ENCODE measurements at regions not wholly inside any gene's neighbourhood (a gene's known extent, or its start where the extent isn't known, plus 50 kb on each side); places are given as distances from the start of the nearest gene placed in this dataset.

- no peak for DNase-seq
- Histone ChIP-seq H3K27me3 (no peaks in the 10 kb centered on the region), H3K4me1 (no peaks in the 10 kb centered on the region), H3K4me3 (no peak overlapping the region), H3K27ac (no peak overlapping the region), H3K36me3 (ENCODE audit: low read depth, missing control alignments) (no peaks in the 10 kb centered on the region), H3K9me3 (no peaks in the 10 kb centered on the region)
- TF ChIP-seq POLR2A (IDR thresholded peaks at IDR 0.05) (no peak), CTCF (IDR thresholded peaks at IDR 0.05) (no peak)
- intact Hi-C loops (cut with DNase I; ENCODE audit: low total_unique reads), result no loop called here
- 92 to 95% methylated on average over 5 of the region's 5 CpGs for WGBS, 2 donors
Measured at GRCh38 chr12:39188689-39189088, 254.2 kb downstream of the KIF21A start.

- Histone ChIP-seq H3K9me3 (no peaks in the 10 kb centered on the region), H3K4me3 (peak overlapping the region in 1 of 2 donors; percentile 11), H3K4me1 (no peaks in the 10 kb centered on the region), H3K36me3 (ENCODE audit: low read depth, missing control alignments) (no peaks in the 10 kb centered on the region), H3K27ac (no peak overlapping the region), H3K27me3 (no peaks in the 10 kb centered on the region)
- DNase-seq, result peak; percentile 14
- intact Hi-C loops (cut with DNase I; ENCODE audit: low total_unique reads), result no loop called here
- TF ChIP-seq POLR2A (IDR thresholded peaks at IDR 0.05) (no peak), CTCF (IDR thresholded peaks at IDR 0.05) (no peak)
- WGBS, 2 donors, result 74 to 82% methylated on average over 11 of the region's 11 CpGs
Measured at GRCh38 chr12:39186744-39187143, 256.2 kb downstream of the KIF21A start.

- DNase-seq, result no peak
- no peaks in the 10 kb centered on the region for H3K9me3 ChIP-seq
- no peak overlapping the region for H3K4me3 ChIP-seq
- intact Hi-C loops (cut with DNase I; ENCODE audit: low total_unique reads), result no loop called here
- no peaks in the 10 kb centered on the region for H3K4me1 ChIP-seq
- H3K36me3 ChIP-seq (ENCODE audit: low read depth, missing control alignments), result no peaks in the 10 kb centered on the region
- no peak overlapping the region for H3K27ac ChIP-seq
- TF ChIP-seq CTCF (IDR thresholded peaks at IDR 0.05) (no peak), POLR2A (IDR thresholded peaks at IDR 0.05) (no peak)
- no peaks in the 10 kb centered on the region for H3K27me3 ChIP-seq
- WGBS, 2 donors, result 76 to 94% methylated on average over 1 of the region's 1 CpG
Measured at GRCh38 chr12:39178837-39179236, 264.1 kb downstream of the KIF21A start.

GRCh38 chr12:39176356-39176755 lies 266.6 kb downstream of the KIF21A start:
- Histone ChIP-seq H3K27ac (no peak overlapping the region), H3K4me3 (no peak overlapping the region), H3K4me1 (no peaks in the 10 kb centered on the region), H3K36me3 (ENCODE audit: low read depth, missing control alignments) (no peaks in the 10 kb centered on the region), H3K9me3 (no peaks in the 10 kb centered on the region), H3K27me3 (no peaks in the 10 kb centered on the region)
- intact Hi-C loops (cut with DNase I; ENCODE audit: low total_unique reads), result no loop called here
- TF ChIP-seq POLR2A (IDR thresholded peaks at IDR 0.05) (no peak), CTCF (IDR thresholded peaks at IDR 0.05) (no peak)
- no peak for DNase-seq

GRCh38 chr12:39173726-39174125 lies 268.3 kb upstream of the CPNE8 start:
- Histone ChIP-seq H3K9me3 (no peaks in the 10 kb centered on the region), H3K36me3 (ENCODE audit: low read depth, missing control alignments) (no peaks in the 10 kb centered on the region), H3K27me3 (no peaks in the 10 kb centered on the region), H3K4me1 (no peaks in the 10 kb centered on the region), H3K27ac (no peak overlapping the region), H3K4me3 (no peak overlapping the region)
- DNase-seq, result no peak
- intact Hi-C loops (cut with DNase I; ENCODE audit: low total_unique reads), result no loop called here
- 61 to 67% methylated on average over 2 of the region's 2 CpGs for WGBS, 2 donors
- TF ChIP-seq POLR2A (IDR thresholded peaks at IDR 0.05) (no peak), CTCF (IDR thresholded peaks at IDR 0.05) (no peak)

All from testis (tissue), 2 donors.